IPS DF 4.7 (cell line): ENCODE measurements at regions not wholly inside any gene's neighbourhood (a gene's known extent, or its start where the extent isn't known, plus 50 kb on each side); places are given as distances from the start of the nearest gene placed in this dataset.
"Not testable (repeated sequence)": the region's sequence is repeated elsewhere in the genome, so short reads cannot be mapped to it uniquely, and the experiment has no call there.

Experiments used
- DNase-seq: peaks from one replicate; pipeline ENCODE4 v3.0.0-alpha.2; 2013; ENCODE audit warnings: low spot score; ENCODE audit errors: extremely low read depth

DNA sequence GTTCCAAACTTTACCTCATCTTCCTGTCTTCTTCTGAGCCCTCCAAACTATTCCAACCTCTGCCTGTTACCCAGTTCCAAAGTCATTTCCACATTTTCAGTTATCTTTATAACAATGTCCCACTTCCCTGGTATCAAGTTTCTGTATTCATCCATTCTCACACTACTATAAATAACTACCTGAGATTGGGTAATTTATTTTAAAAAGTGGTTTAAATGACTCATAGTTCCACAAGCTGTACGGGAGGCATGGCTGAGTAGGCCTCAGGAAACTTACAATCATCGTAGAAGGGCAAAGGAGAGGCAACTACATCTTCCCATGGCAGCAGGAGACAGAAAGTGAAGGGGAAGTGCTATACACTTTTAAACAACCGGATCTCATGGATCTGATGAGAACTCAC, 428.5 kb upstream of the RGS18 start:
- no peak for DNase-seq

DNA sequence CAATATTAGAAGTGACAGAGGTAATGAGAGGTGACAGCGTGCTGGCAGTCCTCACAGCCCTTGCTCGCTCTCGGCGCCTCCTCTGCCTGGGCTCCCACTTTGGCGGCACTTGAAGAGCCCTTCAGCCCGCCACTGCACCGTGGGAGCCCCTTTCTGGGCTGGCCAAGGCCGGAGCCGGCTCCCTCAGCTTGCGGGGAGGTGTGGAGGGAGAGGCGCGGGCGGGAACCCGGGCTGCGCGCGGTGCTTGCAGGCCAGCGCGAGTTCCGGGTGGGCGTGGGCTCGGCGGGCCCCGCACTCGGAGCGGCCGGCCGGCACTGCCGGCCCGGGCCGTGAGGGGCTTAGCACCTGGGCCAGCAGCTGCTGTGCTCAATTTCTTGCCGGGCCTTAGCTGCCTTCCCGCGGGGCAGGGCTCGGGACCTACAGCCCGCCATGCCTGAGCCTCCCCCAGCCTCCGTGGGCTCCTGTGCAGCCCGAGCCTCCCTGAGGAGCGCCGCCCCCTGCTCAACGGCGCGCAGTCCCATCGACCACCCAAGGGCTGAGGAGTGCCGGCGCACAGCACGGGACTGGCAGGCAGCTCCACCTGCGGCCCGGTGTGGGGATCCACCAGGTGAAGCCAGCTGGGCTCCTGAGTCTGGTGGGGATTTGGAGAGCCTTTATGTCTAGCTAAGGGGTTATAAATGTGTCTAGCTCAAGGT, 426.5 kb upstream of the RGS18 start:
- not testable (repeated sequence) for DNase-seq

DNA sequence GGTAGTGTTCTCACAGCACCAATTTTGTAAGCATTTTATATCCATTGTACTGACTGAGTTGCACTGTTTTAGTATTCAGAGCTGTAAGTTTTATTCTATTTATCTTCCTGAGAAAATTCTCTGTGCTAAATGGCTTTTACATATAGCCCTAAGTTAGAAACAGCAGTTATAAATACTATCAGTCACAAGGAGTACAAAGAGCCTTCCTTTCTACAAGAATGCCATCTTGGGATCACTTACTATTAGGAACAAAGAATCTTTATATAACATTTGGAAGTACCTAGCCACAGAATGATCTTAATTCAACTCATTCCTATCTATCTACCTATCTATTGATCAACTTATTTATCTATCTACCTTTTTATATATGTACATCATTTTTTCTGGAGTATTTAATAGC, 423.9 kb upstream of the RGS18 start:
- no peak for DNase-seq

DNA sequence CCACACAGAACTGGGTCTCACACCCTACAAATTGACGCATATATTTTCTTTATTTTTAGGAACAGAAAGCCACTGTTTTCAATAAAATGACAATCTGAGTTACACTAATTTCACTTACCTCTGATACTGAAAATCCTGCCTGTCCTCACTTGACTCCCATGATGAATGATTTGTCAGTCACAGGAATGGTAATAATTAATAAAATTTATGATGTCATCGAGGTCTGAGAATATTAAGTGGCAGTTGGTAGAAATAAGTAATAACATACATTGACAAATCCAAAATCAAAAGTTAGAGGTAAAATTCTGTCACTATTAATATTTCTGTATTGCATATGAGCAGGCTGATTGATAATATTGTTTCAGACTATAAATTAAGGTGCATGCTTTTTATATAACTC, 418.7 kb upstream of the RGS18 start:
- DNase-seq, result no peak

DNA sequence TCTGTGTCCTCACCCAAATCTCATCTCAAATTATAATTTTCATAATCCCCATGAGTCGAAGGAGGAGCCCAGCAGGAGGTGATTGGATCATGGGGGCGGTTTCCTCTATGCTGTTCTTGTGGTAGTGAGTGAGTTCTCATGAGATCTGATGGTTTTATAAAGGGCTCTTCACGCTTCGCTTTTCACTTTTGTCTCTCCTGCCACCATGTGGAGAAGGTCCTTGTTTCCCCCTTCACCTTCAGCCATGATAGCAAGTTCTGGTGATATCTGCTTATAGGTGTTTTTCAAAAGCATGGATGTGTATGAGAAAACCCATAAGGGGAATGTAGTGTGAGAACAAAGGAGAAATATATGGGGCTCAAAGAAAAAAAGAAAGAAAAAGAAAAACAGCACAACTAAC, 405.9 kb upstream of the RGS18 start:
- no peak for DNase-seq

DNA sequence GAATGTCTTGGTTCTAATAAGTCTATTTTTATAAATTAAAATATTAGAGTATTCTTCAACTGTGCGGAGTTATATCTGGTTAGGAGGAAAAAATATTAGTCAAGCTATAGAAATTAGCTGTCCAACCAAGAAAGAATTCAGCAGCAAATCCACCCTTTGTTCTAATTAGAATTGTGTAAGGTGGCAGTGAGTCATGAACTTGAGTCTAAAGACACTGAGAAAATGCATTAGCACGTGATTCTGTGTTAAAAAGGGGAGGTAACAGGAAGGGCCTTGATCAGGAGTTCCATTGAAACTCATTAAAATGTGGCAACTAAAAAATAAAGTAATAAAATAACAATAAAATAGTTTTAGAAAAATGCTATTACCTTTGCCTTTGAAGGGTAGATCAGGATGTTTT, 398.2 kb upstream of the RGS18 start:
- no peak for DNase-seq

DNA sequence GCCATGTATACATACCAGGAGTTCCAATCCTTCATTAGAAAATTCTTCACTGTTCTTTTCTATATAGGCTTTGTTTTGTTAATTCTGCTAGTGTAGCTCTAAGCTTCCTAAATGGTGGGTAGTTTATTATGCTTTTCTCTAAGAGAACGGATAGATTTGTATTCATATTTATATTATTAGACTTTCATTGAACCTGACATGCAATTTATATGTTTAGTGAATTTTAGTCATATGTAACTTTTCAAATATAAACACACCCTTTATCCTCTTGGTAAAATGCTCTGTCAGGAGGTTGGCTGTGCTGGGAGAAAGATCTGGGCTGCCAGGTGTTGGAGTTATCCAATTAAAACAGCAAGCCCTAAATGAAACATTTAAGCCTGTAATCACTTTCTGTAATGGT, 369.7 kb upstream of the RGS18 start:
- DNase-seq, result no peak

DNA sequence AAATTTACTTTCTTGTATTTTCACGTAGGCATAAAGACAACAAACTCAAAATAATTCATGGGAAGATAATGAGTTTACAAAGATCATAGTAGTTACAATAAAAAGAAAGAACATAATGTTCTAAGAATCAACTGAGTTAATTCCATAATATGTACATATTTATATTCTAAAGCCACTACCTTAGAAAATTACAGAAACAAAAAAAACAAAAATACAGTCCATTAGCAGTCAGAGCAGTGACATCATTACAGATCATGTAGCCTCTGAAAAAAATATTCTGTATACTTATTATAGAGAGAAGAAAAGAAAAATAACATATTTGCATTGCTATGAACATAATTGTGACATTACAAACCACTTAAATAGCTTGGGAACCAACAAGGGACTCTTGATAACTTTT, 360.1 kb upstream of the RGS18 start:
- no peak for DNase-seq

DNA sequence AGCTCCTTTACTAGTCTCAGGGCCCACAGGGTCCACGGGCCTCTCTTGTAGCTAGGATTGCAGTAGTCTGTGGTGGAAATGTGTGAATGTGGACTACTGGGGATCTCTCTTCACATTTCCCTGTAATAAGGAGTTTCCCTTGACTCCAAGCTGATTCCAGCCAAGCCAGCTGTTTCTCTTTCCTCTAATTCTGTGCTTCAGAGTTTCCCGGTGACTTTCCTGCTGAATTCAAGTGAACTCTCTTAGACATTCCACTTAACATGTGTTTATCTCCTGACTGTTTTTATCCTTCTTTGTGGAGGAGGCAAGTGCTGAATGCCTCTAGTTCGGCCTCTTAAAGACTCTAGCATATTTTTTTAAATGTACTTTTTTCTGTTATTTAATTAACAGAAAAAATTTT, 354.0 kb upstream of the RGS18 start:
- DNase-seq, result no peak

DNA sequence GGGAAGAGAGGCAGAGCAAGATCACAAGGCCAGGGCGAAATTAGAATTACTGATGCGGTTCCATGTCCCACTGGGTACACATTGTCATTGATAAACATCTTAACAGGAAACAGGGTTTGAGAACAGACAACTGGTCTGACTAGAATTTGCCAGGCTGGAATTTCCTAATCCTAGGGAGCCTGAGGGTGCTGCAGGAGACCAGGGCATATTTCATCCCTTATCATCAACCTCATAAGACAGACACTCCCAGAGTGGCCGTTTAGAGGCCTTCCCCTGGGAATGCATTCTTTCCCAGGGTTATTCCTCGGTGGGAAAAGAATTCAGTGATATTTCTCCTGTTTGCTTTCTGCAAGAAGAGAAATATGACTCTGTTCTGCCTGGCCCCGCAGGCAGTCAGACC, 344.7 kb upstream of the RGS18 start:
- DNase-seq, result not testable (repeated sequence)

DNA sequence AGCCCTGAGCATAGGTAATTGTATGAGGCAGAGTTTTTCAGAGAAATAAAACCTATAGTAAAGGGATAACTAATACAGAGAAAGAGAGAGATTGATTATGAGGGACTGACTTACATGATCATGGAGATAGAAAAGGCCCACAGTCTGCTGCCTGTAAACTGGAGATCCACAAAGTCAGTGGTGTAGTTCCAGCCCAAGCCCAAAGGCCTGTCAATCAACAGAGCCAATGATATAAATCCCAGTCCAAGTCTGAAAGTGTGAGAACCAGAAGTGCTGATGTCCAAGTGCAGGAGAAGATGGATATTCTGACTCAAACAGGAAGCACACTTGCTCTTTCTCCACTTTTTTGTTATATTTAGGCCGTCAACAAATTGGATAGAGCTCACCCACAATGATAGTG, 340.1 kb upstream of the RGS18 start:
- no peak for DNase-seq

DNA sequence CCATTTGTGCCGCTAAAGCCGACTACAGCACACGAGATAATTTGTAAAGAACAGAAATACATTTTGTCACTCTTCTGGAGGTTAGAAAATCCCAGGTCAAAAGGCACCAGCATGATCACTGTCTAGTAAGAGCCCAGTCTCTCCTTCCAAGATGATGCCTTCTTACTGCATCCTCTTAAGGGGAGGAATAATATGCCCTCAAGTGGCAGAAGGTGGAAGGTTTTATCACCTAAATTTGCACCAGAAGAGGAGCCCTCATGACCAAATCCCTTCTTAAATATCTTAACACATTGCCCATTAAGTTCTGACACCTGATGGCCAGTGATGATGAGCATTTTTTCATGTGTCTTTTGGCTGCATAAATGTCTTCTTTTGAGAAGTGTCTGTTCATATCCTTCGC, 326.7 kb upstream of the RGS18 start:
- peak; percentile 22 for DNase-seq

DNA sequence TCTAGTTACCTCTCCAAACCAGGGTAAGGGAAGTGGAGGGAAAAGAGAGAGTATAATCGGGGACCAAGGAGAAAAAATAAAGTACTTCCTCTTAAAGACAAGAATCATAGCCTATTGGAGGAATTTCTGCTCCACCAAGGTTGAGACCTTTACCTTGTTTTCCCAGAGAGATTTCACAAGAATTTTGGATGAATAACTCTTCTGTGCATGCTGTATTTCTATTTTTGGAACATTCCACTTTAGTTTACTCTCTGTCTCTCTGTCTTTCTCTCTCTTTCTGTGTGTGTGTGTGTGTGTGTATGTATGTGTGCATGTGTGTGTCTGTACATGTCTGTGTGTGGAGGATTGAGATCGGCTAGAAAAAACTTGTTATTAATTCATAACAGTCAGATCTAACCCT, 318.4 kb upstream of the RGS18 start:
- no peak for DNase-seq

DNA sequence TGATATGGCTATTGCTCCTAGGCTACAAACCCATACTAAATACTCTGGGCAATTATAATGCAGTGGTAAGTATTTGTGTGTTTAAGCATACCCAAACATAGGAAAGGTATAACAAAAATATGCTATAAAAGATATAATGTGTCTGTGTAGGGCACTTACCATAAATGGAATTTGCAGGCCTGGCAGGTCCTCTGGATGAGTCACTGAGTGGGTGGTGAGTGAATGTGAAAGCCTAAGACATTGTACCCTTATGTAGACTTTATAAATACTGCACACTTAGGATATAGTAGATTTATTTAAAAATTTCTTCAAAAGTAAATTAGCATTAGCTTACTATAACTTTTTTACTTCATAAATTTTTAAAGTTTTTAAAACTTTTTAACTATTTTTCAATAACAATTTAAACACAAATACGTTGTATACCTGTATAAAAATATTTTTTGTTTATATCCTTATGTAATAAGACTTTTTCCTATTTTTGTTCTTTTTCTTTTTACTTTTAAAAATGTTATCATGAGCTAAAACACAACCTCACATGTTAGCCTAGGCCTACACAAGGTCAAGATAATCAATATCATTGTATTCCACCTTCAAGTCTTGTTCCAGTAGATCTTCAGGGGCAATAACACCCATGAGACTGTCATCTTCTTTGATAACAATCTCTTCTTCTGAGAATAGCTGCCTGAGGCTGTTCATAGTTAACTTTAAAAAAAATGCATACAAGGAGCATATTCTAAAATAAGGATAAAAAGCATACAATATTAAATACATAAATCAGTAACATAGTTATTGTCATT, 306.3 kb upstream of the RGS18 start:
- no peak for DNase-seq

DNA sequence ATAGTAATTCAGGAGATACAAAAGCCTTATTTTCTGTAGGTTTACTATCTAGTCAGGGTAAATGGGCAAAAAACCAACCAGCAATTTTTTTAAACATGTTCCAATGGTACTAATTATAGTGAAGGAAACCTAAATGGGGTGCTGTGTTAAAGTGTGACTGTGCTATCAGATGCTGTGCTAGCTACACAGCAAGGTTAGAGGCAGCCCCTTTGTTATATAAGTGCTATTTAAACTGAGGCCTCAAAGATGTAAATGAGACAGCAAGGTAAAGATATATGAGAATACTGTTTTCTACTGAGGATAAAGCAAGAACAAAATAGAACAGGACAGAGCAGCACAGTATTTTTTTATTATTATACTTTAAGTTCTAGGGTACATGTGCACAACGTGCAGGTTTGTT, 305.4 kb upstream of the RGS18 start:
- DNase-seq, result no peak

DNA sequence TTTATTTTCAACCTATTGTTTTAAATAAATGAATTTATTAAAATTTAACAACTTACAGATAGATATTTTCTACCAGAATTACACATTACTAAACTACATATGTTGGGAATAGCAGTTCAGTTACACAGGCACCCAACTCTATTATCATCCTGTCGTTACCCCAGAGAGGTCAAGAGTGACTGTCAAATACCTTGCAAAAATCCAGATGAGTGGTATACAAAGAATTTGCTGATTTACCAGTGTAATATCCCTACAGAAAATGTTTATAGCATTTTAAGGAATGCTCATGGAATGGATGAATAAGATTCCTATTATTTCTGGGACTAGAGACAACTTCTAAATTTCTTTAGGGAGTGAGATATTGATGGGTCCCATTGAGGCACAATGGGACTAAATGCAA, 300.7 kb upstream of the RGS18 start:
- DNase-seq, result no peak

DNA sequence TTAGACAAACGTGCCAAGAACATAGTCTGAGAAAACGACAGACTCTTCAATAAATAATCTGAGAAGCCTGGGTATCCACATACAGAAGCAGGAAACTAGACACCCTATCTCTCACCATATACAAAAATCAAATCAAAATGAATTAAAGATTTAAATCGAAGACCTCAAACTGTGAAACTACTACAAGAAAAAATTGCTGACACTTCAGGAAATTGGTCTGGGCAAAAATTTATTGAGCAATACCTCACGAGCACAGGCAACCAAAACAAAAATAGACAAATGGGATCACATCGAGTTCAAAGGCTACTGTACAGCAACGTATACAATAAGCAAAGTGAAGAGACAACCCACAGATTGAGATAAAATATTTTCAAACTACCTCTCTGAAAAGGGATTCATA, 292.8 kb upstream of the RGS18 start:
- DNase-seq, result no peak

DNA sequence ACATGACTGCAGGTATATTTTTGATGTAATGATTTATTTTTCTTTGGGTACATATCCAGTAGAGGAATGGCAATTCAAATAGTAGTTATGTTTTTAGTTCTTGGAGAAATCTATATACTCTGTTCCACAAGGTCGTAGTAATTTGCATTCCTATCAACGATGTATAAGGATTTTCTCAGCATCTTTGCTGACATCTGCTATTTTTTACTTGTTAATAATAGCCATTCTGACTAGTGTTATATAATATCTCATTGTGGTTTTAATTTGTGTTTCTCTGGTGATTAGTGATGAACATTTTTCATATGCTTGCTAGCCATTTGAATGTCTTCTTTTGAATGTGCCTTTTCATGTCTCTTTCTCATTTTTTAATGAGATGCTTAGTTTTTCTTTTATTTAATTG, 292.1 kb upstream of the RGS18 start:
- DNase-seq, result no peak

DNA sequence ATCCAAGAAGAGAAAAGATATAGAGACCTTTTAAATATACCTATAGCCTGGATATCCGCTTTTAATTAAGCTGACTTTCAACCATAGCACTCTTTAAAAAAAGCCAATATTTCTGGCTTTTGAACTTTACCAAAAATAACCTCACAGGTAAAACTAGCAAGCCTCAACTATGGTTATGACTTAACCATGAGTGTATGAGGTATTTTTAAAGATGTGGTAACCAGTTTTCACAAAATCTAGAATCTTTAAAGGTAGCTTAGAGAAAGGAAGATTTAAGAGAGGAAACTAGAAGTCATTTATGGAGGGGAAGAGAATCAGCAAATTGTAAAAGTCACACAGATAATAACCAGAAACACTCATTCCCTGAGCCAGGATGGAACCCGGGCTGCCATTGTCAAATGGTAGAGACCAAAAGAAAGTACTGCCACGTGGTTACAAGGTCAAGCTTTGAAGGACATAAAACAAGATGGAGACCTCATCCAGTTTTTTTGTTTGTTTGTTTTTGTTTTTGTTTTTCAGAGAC, 288.4 kb upstream of the RGS18 start:
- no peak for DNase-seq

DNA sequence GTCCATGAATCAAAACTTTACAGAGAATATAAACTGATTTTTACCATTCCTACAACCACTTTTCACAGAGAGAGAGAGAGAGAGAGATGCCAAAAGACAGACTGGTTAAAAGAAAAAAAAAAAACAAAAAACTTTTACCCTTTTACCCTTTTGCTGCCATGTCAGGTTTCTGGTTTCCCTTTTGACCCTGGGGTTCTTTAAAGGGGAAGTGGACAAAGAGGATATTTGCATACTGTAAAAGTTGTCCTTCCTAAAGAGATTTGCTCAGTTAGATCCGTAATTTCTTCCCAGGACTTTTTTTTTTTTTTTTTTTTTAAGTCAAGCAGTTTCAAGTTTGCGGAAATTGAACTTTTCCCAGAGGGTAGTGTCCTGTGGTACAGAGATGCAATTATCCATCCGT, 287.8 kb upstream of the RGS18 start:
- DNase-seq, result no peak

DNA sequence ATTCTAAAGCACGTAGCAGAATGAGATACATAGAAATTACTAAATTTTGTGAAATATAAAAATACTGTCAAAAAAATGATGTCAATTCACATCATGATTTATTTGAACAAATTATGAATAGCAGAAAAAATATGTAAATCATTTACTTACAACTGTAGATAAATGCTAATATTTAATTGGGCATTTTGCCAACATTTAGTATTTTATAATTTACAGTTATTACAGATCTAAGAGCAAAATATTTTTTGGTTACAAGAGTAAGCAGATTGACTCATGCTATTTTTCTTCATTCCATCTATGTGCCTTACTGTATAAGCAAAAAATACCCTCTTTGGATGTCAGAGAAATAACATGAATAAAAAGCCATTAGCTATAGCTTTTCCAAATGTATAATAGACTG, 282.3 kb upstream of the RGS18 start:
- DNase-seq, result no peak

DNA sequence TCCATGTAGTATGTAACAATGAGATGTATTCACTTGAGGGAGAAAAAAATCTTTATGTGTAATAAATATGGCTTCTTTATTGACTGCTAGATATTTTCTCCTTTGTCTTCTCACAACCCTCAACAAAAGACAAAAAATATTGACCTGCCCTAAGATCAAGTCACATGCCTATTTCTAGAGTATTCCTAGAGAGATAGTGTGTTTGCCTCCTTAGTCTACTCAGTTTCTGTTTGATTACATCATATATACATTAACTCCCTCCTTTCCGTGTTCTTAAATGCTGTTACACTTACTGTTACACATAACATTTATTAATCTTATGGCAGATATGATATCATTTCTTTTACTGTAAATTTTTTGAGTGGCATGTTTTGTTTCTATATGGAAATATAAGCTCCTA, 281.6 kb upstream of the RGS18 start:
- DNase-seq, result no peak

DNA sequence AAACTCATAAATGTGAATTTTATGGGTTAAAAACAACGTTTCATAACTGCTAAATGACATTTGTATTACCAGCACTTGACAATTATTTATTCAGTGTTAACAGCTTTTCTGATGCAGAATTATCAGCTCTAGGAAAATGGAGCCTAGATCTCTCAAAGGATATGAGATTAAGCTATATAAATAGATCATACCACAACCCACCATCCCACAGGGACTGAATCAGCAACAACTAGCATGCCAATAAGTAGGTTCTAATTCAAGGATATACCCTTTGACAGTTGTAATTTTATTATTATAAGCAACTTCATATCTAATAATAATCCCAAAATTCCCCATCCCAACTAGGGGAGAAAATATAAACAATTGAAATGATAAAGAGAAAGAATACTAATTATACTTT, 275.4 kb upstream of the RGS18 start:
- no peak for DNase-seq
